ENCODE measurements at regions not wholly inside any gene's neighbourhood (a gene's known extent, or its start where the extent isn't known, plus 50 kb on each side); places are given as distances from the start of the nearest gene placed in this dataset.
A peak's percentile ranks its signal among the peaks of the same experiment; 100 is the strongest.
"Not testable (repeated sequence)": the region's sequence is repeated elsewhere in the genome, so short reads cannot be mapped to it uniquely, and the experiment has no call there.

- no peak for DNase-seq (ENCODE audit: low spot score)
Observed at GRCh38 chr5:71907001-71907588, 188.0 kb downstream of the CARTPT start.

- no peak for DNase-seq (ENCODE audit: low spot score)
Observed at GRCh38 chr5:71907608-71908145, 188.6 kb downstream of the CARTPT start.

- no peak for DNase-seq (ENCODE audit: low spot score)
Observed at GRCh38 chr5:71910741-71911140, 191.7 kb downstream of the CARTPT start.

GRCh38 chr5:71912021-71912420 lies 192.9 kb downstream of the CARTPT start:
- no peak for DNase-seq (ENCODE audit: low spot score)

- no peak for DNase-seq (ENCODE audit: low spot score)
Observed at GRCh38 chr5:71914281-71914680, 193.0 kb upstream of the MAP1B start.

GRCh38 chr5:71922584-71923106 lies 184.6 kb upstream of the MAP1B start:
- no peak for DNase-seq (ENCODE audit: low spot score)

GRCh38 chr5:71923755-71924154 lies 183.5 kb upstream of the MAP1B start:
- DNase-seq (ENCODE audit: low spot score) = no peak

- no peak for DNase-seq (ENCODE audit: low spot score)
Observed at GRCh38 chr5:71924325-71924724, 182.9 kb upstream of the MAP1B start.

- no peak for DNase-seq (ENCODE audit: low spot score)
Observed at GRCh38 chr5:71924980-71925379, 182.3 kb upstream of the MAP1B start.

- DNase-seq (ENCODE audit: low spot score) = no peak
Observed at GRCh38 chr5:71925608-71926091, 181.6 kb upstream of the MAP1B start.

- no peak for DNase-seq (ENCODE audit: low spot score)
Observed at GRCh38 chr5:71929003-71929402, 178.3 kb upstream of the MAP1B start.

GRCh38 chr5:71930554-71930953 lies 176.7 kb upstream of the MAP1B start:
- DNase-seq (ENCODE audit: low spot score) = not testable (repeated sequence)

- no peak for DNase-seq (ENCODE audit: low spot score)
Observed at GRCh38 chr5:71932131-71932654, 175.1 kb upstream of the MAP1B start.

- peak; percentile 43 for DNase-seq (ENCODE audit: low spot score)
Observed at GRCh38 chr5:71932655-71933338, 174.5 kb upstream of the MAP1B start.

GRCh38 chr5:71934322-71934721 lies 173.0 kb upstream of the MAP1B start:
- no peak for DNase-seq (ENCODE audit: low spot score)

GRCh38 chr5:71937921-71938698 lies 169.2 kb upstream of the MAP1B start:
- no peak for DNase-seq (ENCODE audit: low spot score)

GRCh38 chr5:71938895-71939294 lies 168.4 kb upstream of the MAP1B start:
- DNase-seq (ENCODE audit: low spot score) = no peak

- no peak for DNase-seq (ENCODE audit: low spot score)
Observed at GRCh38 chr5:71939452-71940230, 167.6 kb upstream of the MAP1B start.

GRCh38 chr5:71943874-71944273 lies 163.4 kb upstream of the MAP1B start:
- no peak for DNase-seq (ENCODE audit: low spot score)

GRCh38 chr5:71945436-71945835 lies 161.8 kb upstream of the MAP1B start:
- no peak for DNase-seq (ENCODE audit: low spot score)

- no peak for DNase-seq (ENCODE audit: low spot score)
Observed at GRCh38 chr5:71946343-71947030, 160.8 kb upstream of the MAP1B start.

All from AG08396 (cell line).